ENCODE measurements at regions not wholly inside any gene's neighbourhood (a gene's known extent, or its start where the extent isn't known, plus 50 kb on each side); places are given as distances from the start of the nearest gene placed in this dataset.

GRCh38 chr16:74030000-74030706, 266.5 kb upstream of the PSMD7 start:
- DNase-seq: no peak

- DNase-seq: no peak
Measured at GRCh38 chr16:74029115-74029792, 267.4 kb upstream of the PSMD7 start.

- DNase-seq: no peak
Measured at GRCh38 chr16:74026373-74027281, 270.0 kb upstream of the PSMD7 start.

- no peak for DNase-seq
Measured at GRCh38 chr16:74024953-74025352, 271.7 kb upstream of the PSMD7 start.

GRCh38 chr16:74020095-74020670, 276.4 kb upstream of the PSMD7 start:
- DNase-seq: no peak

GRCh38 chr16:74019612-74020011, 277.0 kb upstream of the PSMD7 start:
- no peak for DNase-seq

GRCh38 chr16:74015953-74016352, 280.7 kb upstream of the PSMD7 start:
- no peak for DNase-seq

- DNase-seq: no peak
Measured at GRCh38 chr16:73998707-73999106, 297.9 kb upstream of the PSMD7 start.

- DNase-seq: no peak
Measured at GRCh38 chr16:73997971-73998370, 298.6 kb upstream of the PSMD7 start.

- no peak for DNase-seq
Measured at GRCh38 chr16:73997340-73997711, 299.3 kb upstream of the PSMD7 start.

- DNase-seq: no peak
Measured at GRCh38 chr16:73996624-73997339, 299.8 kb upstream of the PSMD7 start.

GRCh38 chr16:73993878-73994277, 302.7 kb upstream of the PSMD7 start:
- no peak for DNase-seq

- DNase-seq: no peak
Measured at GRCh38 chr16:73978407-73978784, 318.2 kb upstream of the PSMD7 start.

GRCh38 chr16:73976644-73977043, 320.0 kb upstream of the PSMD7 start:
- no peak for DNase-seq

- DNase-seq: no peak
Measured at GRCh38 chr16:73973174-73973573, 323.4 kb upstream of the PSMD7 start.

GRCh38 chr16:73966851-73967250, 329.8 kb upstream of the PSMD7 start:
- no peak for DNase-seq

GRCh38 chr16:73965591-73965990, 331.0 kb upstream of the PSMD7 start:
- no peak for DNase-seq

GRCh38 chr16:73956587-73957494, 339.8 kb upstream of the PSMD7 start:
- DNase-seq: peak; percentile 12

GRCh38 chr16:73955702-73956101, 340.9 kb upstream of the PSMD7 start:
- DNase-seq: no peak

GRCh38 chr16:73955255-73955654, 341.4 kb upstream of the PSMD7 start:
- DNase-seq: no peak

- no peak for DNase-seq
Measured at GRCh38 chr16:73951481-73951880, 345.1 kb upstream of the PSMD7 start.
